T-helper 1 cell treated with Interleukin-12 subunit alpha and Interleukin-12 subunit beta and Interleukin-4 antibody, amounts not matched to agents 30 μg/mL and 1 μg/mL, for 36 hours (primary cell): ENCODE measurements at regions not wholly inside any gene's neighbourhood (a gene's known extent, or its start where the extent isn't known, plus 50 kb on each side); places are given as distances from the start of the nearest gene placed in this dataset.

Source experiments
- H3K27ac Mint-ChIP-seq: one replicate; pipeline ENCODE4 v1.8.0; 2021; ENCODE audit warnings: mild to moderate bottlenecking, mixed read lengths
- H3K27me3 Mint-ChIP-seq: one replicate; pipeline ENCODE4 v1.8.0; 2021; ENCODE audit warnings: low read depth, mixed read lengths
- H3K36me3 Mint-ChIP-seq: one replicate; pipeline ENCODE4 v1.8.0; 2021; ENCODE audit warnings: low read depth, mixed read lengths
- H3K4me1 Mint-ChIP-seq: one replicate; pipeline ENCODE4 v1.8.0; 2021; ENCODE audit warnings: low read depth, mixed read lengths
- H3K4me3 Mint-ChIP-seq: one replicate; pipeline ENCODE4 v1.8.0; 2021; ENCODE audit warnings: mild to moderate bottlenecking, moderate library complexity, mixed read lengths
- H3K9me3 Mint-ChIP-seq: one replicate; pipeline ENCODE4 v1.8.0; 2021; ENCODE audit warnings: mixed read lengths

DNA sequence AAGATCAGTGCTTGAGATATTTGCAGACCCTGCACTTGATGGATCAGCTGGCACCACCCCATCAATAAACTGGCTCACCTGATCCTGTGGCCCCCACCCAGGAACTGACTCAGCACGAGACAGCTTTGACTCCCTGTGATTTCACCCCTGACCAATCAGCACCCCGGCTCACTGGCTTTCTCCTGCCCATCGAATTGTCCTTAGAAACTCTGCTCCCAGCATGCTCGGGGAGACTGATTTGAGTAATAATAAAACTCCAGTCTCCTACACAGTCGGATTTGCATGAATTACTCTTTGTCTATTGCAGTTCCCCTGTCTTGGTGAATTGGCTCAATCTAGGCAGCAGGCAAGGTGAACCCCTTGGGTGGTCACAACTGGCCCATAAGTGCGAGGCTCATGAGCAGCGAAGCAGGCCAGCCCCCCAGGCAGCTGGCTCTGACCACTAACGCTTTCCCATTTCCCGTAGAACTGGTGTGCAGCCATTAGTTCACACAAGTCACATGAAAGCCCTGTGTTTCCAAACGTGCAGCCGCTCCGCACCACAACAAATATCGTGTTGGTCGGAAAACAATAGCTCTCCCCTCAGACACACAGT lies 79.6 kb downstream of the RSPH3 start:
- H3K4me3 Mint-ChIP-seq: no peak overlapping the region
- H3K27ac Mint-ChIP-seq: no peak overlapping the region
- peaks cover 6% of the 10 kb centered on the region for H3K27me3 Mint-ChIP-seq

DNA sequence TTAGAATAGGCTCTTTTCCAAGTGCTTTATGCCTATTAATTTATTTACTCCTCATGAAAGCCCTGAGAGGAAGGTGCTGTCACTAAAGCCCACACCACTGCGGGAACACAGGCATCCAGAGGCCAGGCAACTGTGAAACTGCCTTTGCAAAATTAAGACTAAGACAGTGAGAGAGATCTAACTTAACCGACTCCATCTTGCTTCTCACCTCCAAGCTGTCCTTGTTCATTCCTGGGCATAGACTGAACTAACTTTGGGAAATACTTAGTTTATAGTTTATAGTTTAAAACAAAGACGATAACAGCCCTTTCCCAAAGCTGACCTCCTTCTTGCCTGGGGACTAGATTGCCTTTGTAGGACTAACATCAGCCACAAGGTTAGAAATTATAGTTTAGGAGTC lies 80.1 kb downstream of the RSPH3 start:
- H3K9me3 Mint-ChIP-seq: no peaks in the 10 kb centered on the region
- no peaks in the 10 kb centered on the region for H3K36me3 Mint-ChIP-seq
- H3K4me1 Mint-ChIP-seq: peaks cover 12% of the 10 kb centered on the region
- peaks cover 6% of the 10 kb centered on the region for H3K27me3 Mint-ChIP-seq
- H3K27ac Mint-ChIP-seq: no peak overlapping the region
- H3K4me3 Mint-ChIP-seq: no peak overlapping the region

More for the DNA sequence above, 79.6 kb downstream of the RSPH3 start:
- H3K9me3 Mint-ChIP-seq: no peaks in the 10 kb centered on the region
- H3K36me3 Mint-ChIP-seq: no peaks in the 10 kb centered on the region
- peaks cover 12% of the 10 kb centered on the region for H3K4me1 Mint-ChIP-seq

DNA sequence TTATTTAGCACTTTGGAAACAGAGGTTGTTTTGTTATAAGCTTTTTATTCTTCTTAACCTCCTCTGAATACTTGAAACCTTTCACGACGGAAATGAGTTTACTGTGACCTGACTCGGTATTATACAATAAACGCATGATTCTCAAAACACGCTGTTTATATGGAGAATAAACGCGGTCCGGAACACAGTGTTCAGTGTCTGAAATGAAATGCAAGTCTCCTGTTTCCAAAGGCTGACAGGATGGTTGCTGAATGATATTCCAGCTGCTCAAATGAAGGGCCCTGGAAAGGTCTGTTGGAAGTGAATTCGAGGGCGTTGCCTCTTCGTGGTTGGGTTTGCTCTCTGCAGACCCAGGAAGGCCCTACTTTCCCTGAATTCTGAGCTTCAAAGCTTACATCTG lies 83.4 kb downstream of the RSPH3 start:
- no peaks in the 10 kb centered on the region for H3K36me3 Mint-ChIP-seq

DNA sequence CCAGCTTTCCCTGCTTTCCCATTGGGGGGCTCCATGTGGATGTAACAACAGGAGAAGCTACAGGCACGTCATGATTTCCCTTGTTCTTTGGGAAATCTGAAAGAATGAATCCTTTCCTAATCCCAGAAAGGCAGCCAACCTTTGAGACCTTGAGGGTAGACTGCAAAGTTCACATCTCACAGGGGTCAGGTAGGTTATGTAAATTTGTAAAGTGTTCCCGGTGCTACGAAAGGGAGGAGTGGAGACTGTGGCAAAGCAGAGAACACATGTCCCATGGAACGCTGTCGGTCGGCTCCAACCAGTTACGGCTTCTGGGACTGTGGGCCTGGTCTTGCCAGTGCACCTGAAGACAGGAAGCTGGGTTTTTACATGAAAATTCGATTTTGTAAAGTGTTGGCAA lies 85.1 kb downstream of the RSPH3 start:
- H3K4me3 Mint-ChIP-seq: no peak overlapping the region
- no peaks in the 10 kb centered on the region for H3K9me3 Mint-ChIP-seq
- no peaks in the 10 kb centered on the region for H3K27me3 Mint-ChIP-seq
- peaks cover 25% of the 10 kb centered on the region for H3K4me1 Mint-ChIP-seq
- H3K36me3 Mint-ChIP-seq: no peaks in the 10 kb centered on the region
- no peak overlapping the region for H3K27ac Mint-ChIP-seq

More for the DNA sequence above, 83.4 kb downstream of the RSPH3 start:
- Mint-ChIP-seq H3K9me3 (no peaks in the 10 kb centered on the region), H3K4me3 (no peak overlapping the region), H3K27ac (no peak overlapping the region), H3K4me1 (peaks cover 24% of the 10 kb centered on the region), H3K27me3 (peaks cover 6% of the 10 kb centered on the region)

DNA sequence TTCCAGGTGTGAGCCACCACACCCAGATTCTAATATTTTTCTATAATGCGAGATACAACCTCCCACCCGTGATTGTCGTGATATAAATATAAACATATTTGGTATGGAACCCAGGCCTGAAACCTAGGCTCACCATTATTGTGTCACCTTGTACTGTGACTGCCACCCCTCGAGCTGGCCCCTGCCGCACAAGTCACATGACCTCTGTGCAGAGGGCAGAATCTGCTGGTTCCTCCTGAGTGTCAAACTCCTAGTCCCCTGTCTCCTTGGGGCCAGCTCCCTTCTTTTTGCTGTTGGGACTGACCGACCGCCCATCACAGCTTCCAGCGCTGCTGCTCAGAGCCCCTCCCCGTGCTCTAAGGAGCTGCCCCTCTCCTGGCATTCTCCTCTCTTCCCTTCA lies 86.4 kb downstream of the RSPH3 start:
- Mint-ChIP-seq H3K27ac (no peak overlapping the region), H3K4me3 (no peak overlapping the region), H3K4me1 (peaks cover 25% of the 10 kb centered on the region), H3K9me3 (no peaks in the 10 kb centered on the region), H3K27me3 (no peaks in the 10 kb centered on the region), H3K36me3 (no peaks in the 10 kb centered on the region)

DNA sequence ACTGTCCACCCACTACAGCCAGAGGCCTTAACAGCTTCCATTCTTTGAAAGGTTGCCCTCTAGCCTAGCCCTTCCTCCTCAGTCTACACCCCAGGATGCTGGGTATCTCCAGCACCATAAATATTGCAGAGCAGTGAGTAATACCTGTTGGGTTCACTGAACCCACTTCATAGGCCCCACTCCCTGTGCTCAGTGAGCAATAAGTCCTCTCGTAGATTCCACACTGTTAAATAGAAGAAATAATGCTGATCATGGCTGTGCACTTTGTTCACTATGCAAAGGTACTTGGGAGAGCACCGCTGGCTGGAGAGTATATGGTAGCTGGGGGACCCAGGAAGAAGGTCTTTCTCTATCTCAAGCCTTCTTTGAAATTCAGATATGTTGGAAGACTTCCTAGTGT lies 87.3 kb downstream of the RSPH3 start:
- Mint-ChIP-seq H3K27ac (no peak overlapping the region), H3K4me3 (no peak overlapping the region), H3K4me1 (peaks cover 21% of the 10 kb centered on the region)

DNA sequence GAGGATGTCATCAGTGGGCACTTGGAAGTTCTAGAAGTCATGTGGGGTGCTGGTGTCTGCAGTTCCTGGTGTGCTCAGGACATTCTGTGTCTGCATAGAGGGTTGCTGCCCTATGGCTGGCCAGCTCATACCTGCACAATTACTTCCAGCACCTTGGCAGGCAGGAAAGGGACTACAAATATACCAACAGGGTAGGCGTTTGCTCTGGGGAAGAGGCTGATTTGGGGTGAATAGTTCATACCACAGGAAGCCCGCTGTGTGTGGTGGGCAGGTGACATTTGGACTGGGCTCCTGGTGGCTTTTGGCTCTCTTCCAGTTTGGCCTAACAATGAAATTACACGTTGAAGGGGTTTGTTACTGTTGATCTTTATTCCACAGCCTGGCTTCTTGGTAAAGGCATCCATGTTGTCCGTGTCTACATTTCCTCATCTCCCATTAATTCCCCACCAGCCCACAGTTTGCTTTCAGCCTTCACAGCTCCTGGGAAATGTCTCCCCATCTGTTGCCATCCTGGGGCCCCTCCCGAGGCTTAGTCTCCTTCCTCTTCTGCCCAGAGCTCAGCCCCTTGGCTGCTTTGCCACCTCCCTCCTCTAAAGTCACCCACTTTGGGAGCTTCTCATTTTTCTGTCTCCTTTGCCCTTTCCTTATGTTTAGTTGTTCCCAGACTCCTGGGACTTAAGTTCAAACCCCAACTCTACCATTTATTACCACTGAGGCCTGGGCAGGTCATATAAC lies 88.1 kb downstream of the RSPH3 start:
- peaks cover 17% of the 10 kb centered on the region for H3K4me1 Mint-ChIP-seq
- H3K27me3 Mint-ChIP-seq: peaks cover 5% of the 10 kb centered on the region
- H3K36me3 Mint-ChIP-seq: no peaks in the 10 kb centered on the region
- no peak overlapping the region for H3K4me3 Mint-ChIP-seq
- no peak overlapping the region for H3K27ac Mint-ChIP-seq
- peaks cover 9% of the 10 kb centered on the region for H3K9me3 Mint-ChIP-seq

More for the DNA sequence above, 87.3 kb downstream of the RSPH3 start:
- Mint-ChIP-seq H3K27me3 (no peaks in the 10 kb centered on the region), H3K36me3 (no peaks in the 10 kb centered on the region), H3K9me3 (peaks cover 3% of the 10 kb centered on the region)

DNA sequence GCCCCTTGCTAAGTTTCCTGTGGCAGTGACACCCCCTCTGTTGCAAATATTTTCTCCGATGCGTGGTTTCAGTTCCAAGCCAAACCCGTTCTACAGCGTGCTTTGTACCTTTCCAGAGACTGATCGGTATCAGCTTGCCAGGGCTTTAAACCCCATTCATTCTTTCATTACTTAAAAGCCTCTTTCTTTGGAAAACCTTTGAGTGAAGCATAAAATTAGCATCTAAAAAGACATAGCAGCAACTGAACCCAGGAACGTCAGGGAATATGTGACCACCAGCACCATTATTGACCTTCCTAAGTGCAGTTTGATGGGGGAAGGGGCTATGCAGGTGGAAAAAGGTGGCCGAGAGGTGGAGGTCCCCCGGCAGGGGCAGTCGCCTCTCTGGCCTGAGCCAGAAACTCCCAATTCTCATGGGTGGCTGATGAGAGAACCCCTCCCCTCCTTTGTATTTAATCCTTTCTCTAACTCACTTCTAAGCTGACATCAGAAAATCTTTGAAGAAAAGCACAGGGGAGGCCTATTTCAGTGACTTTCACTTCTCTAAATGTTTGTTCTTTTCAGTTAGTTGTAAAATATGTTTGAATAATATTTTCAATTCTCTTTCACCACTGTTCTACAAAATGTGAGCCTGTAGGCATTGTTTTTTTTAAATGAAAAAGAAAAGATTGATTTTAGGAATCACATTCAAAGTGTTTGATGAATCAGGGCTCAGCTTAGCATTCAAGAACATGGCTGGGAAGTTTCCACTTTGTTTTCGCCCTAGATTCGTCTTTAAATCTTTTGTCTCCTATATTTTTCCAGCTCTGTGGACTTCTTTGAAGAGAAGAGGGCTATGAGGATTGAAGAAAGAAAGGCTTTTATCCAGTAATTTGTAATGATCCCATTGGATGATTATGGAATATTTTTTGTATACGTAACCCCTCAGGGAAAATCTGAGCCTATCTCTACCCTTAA lies 89.2 kb downstream of the RSPH3 start:
- Mint-ChIP-seq H3K36me3 (no peaks in the 10 kb centered on the region), H3K27me3 (peaks cover 5% of the 10 kb centered on the region), H3K4me1 (peaks cover 17% of the 10 kb centered on the region), H3K4me3 (peak overlapping the region; percentile 49), H3K27ac (no peak overlapping the region), H3K9me3 (peaks cover 17% of the 10 kb centered on the region)

DNA sequence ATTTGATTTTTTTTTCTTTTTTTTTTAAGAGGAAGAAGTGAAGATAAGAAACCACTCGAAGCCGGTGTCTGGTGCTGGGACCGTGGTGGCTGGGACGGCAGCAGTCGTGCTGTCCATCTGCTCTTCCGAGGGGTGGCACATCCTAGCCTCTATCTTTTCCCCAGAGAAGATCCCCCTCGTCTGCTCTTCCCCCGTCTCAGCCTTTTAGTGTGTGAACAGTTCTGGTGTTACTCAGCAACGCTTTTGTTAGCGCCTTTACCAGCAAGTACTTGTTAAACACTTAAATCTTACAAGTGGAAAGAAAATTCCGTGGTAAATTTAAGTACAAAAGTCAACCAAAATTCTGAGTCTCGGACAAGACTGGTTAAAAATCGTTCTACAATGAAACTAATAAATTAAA lies 90.1 kb downstream of the RSPH3 start:
- Mint-ChIP-seq H3K36me3 (peaks cover 4% of the 10 kb centered on the region), H3K4me3 (no peak overlapping the region), H3K27ac (no peak overlapping the region), H3K9me3 (peaks cover 25% of the 10 kb centered on the region), H3K4me1 (peaks cover 17% of the 10 kb centered on the region), H3K27me3 (peaks cover 5% of the 10 kb centered on the region)

DNA sequence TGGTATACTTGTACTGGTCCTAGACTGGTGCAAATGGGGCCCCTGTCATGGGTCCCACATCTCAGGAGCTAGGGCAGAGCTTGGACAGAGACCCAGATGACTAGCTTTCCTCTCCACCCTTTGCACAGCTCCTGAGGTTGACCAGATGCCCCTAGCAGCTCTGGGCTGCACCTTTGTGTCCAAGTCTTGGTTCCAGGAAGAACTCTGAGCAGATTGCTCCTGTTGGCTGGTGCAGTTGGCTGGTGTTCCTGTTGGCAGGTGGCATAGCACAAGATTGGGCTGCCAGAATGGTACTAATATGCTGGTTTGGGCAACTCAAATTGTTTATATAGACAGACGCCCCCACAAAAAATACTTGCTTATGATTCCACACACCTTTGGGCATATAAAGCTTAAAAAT lies 89.4 kb upstream of the EZR start:
- H3K27me3 Mint-ChIP-seq: peaks cover 5% of the 10 kb centered on the region
- peaks cover 17% of the 10 kb centered on the region for H3K4me1 Mint-ChIP-seq
- H3K9me3 Mint-ChIP-seq: peaks cover 32% of the 10 kb centered on the region
- no peak overlapping the region for H3K4me3 Mint-ChIP-seq
- peaks cover 6% of the 10 kb centered on the region for H3K36me3 Mint-ChIP-seq
- no peak overlapping the region for H3K27ac Mint-ChIP-seq

DNA sequence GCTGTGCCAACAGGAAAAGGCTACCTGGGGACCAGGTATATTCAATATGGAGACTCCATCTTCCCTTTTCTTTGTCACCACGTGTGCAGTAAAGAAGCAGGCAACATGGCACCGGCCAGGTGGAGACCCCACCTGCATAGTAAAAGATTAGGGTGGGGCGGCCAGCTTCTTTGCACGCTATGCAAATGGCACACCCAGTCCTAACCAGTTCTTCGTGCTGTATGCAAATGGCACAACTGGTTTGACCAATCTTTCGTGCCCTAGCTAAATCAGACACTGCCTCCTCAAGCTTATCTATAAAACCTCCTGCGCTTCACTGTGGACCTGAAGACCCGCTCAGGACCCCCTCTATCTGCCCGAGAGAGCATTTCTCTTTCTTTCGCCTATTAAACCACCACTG lies 88.8 kb upstream of the EZR start:
- Mint-ChIP-seq H3K27ac (no peak overlapping the region), H3K4me1 (peaks cover 17% of the 10 kb centered on the region), H3K36me3 (peaks cover 6% of the 10 kb centered on the region), H3K9me3 (peaks cover 32% of the 10 kb centered on the region), H3K27me3 (peaks cover 5% of the 10 kb centered on the region), H3K4me3 (no peak overlapping the region)

DNA sequence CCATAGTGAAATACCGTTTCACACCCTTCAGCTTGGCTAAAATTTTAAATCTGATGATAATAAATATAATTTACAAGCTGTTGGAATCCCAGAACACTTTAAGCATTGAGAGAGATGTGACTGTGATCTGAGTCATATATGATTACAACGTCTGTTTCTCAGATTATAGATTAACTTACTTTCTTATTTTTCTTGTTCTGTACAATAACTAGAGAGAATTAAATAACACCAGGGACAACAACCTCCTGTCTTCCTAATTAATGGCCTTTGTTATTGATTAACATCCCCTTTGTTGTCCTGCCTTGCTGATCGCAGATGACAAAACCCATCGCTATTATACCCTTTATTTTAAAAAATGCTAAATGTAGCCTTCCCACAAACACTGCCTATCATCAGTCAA lies 87.8 kb upstream of the EZR start:
- H3K36me3 Mint-ChIP-seq: peaks cover 6% of the 10 kb centered on the region
- H3K27ac Mint-ChIP-seq: no peak overlapping the region
- H3K4me1 Mint-ChIP-seq: peaks cover 9% of the 10 kb centered on the region
- peaks cover 5% of the 10 kb centered on the region for H3K27me3 Mint-ChIP-seq
- no peak overlapping the region for H3K4me3 Mint-ChIP-seq
- H3K9me3 Mint-ChIP-seq: peaks cover 32% of the 10 kb centered on the region

DNA sequence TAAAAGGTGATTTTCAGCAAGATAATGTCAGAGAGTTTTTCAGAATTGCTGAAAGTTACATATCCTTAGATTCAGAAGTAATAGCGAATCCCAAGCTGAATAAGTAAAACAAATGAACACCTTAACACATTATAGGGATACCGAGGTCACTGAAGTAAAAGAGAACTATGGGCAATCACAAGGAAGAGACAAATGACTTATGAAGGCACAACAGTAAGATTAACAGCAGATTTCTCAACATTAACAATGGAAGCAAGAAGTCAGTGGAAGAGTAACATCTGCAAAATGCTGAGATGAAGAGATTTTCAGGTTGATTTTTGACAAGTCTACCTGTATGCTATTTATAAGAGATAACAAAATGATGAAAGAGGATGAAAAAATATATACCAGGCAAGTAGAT lies 86.1 kb upstream of the EZR start:
- H3K27ac Mint-ChIP-seq: no peak overlapping the region

DNA sequence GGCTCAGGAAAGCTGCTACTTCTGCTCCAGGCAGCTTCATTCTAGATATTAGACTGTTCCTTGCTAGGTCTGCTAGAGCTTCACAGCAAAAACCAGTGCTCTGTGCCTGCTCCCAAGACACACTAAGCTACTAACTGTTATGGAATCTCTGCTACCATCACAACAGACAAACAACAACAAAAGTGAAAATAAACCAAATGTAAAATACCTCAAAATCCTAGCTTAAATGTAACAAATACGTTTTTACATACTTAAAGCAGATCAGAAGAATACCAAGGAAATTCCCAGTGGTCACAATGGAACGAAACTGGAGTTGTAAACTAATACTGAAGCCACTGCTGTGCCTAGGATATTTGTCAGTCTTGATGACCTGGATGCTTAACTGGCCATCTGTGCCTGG lies 84.6 kb upstream of the EZR start:
- H3K27ac Mint-ChIP-seq: no peak overlapping the region
- H3K27me3 Mint-ChIP-seq: peaks cover 5% of the 10 kb centered on the region
- H3K9me3 Mint-ChIP-seq: peaks cover 32% of the 10 kb centered on the region
- H3K4me3 Mint-ChIP-seq: no peak overlapping the region
- peaks cover 6% of the 10 kb centered on the region for H3K36me3 Mint-ChIP-seq
- no peaks in the 10 kb centered on the region for H3K4me1 Mint-ChIP-seq

More for the DNA sequence above, 86.1 kb upstream of the EZR start:
- peaks cover 5% of the 10 kb centered on the region for H3K27me3 Mint-ChIP-seq
- no peaks in the 10 kb centered on the region for H3K4me1 Mint-ChIP-seq
- peaks cover 32% of the 10 kb centered on the region for H3K9me3 Mint-ChIP-seq
- peaks cover 6% of the 10 kb centered on the region for H3K36me3 Mint-ChIP-seq
- no peak overlapping the region for H3K4me3 Mint-ChIP-seq
